H9 (cell line): ENCODE measurements at regions not wholly inside any gene's neighbourhood (a gene's known extent, or its start where the extent isn't known, plus 50 kb on each side); places are given as distances from the start of the nearest gene placed in this dataset.

Experiments
- DNase-seq: peaks from one replicate; pipeline ENCODE4 v3.0.0-alpha.2; 2017
- H2AFZ ChIP-seq: one replicate; pipeline ENCODE4 v1.6.1; 2013; ENCODE audit warnings: mild to moderate bottlenecking, low read length, control low read depth, moderate library complexity
- H2AK5ac ChIP-seq: 2 replicates; pipeline ENCODE4 v1.6.1; 2013; ENCODE audit warnings: low read length, control low read depth, mixed read lengths; ENCODE audit not compliant: insufficient read length
- H2BK120ac ChIP-seq: one replicate; pipeline ENCODE4 v1.6.1; 2013; ENCODE audit warnings: low read depth, mild to moderate bottlenecking, low read length, control low read depth, inconsistent platforms; ENCODE audit not compliant: poor library complexity, severe bottlenecking
- H2BK12ac ChIP-seq: 2 replicates; pipeline ENCODE4 v1.6.1; 2013; ENCODE audit warnings: low read length, control low read depth, mixed read lengths, low read depth; ENCODE audit not compliant: insufficient read length
- H2BK15ac ChIP-seq: 2 replicates; pipeline ENCODE4 v1.6.1; 2013; ENCODE audit warnings: low read depth, low read length, control low read depth
- H2BK20ac ChIP-seq: one replicate; pipeline ENCODE4 v1.6.1; 2013; ENCODE audit warnings: low read depth, mild to moderate bottlenecking, low read length, control low read depth, inconsistent platforms; ENCODE audit not compliant: poor library complexity, severe bottlenecking
- H2BK5ac ChIP-seq: 2 replicates; pipeline ENCODE4 v1.6.1; 2013; ENCODE audit warnings: low read length, control low read depth, mixed read lengths; ENCODE audit not compliant: insufficient read length
- H3K14ac ChIP-seq: 2 replicates; pipeline ENCODE4 v1.6.1; 2013; ENCODE audit warnings: low read length, control low read depth; ENCODE audit not compliant: insufficient read depth
- H3K18ac ChIP-seq: 2 replicates; pipeline ENCODE4 v1.6.1; 2013; ENCODE audit warnings: low read depth, mild to moderate bottlenecking, mixed read lengths, low read length, control low read depth; ENCODE audit not compliant: insufficient read length
- H3K23ac ChIP-seq: 2 replicates; pipeline ENCODE4 v1.6.1; 2013; ENCODE audit warnings: low read length, control low read depth, mixed read lengths, low read depth; ENCODE audit not compliant: insufficient read length
- H3K23me2 ChIP-seq: 2 replicates; pipeline ENCODE4 v1.6.1; 2013; ENCODE audit warnings: low read depth, mild to moderate bottlenecking, mixed read lengths, low read length, control low read depth; ENCODE audit not compliant: insufficient read length, poor library complexity, severe bottlenecking
- H3K27ac ChIP-seq: 2 replicates; pipeline ENCODE4 v1.5.1; 2013; ENCODE audit warnings: low read length, control low read depth, mixed read lengths, low read depth; ENCODE audit not compliant: insufficient read length
- H3K27me3 ChIP-seq: 2 replicates; pipeline ENCODE4 v1.6.1; 2013; ENCODE audit warnings: low read length, control low read depth, inconsistent platforms; ENCODE audit not compliant: insufficient read depth
- H3K4ac ChIP-seq: 2 replicates; pipeline ENCODE4 v1.6.1; 2013; ENCODE audit warnings: low read depth, mild to moderate bottlenecking, control low read depth, inconsistent platforms, low read length, moderate library complexity
- H3K4me1 ChIP-seq: 2 replicates; pipeline ENCODE4 v1.6.1; 2013; ENCODE audit warnings: low read length, control low read depth, inconsistent platforms; ENCODE audit not compliant: insufficient read depth
- H3K4me2 ChIP-seq: 2 replicates; pipeline ENCODE4 v1.6.1; 2013; ENCODE audit warnings: low read length, control low read depth, mixed read lengths; ENCODE audit not compliant: insufficient read length, insufficient read depth
- H3K56ac ChIP-seq: 2 replicates; pipeline ENCODE4 v1.6.1; 2013; ENCODE audit warnings: low read depth, mild to moderate bottlenecking, mixed read lengths, low read length, control low read depth; ENCODE audit not compliant: insufficient read length
- H3K79me1 ChIP-seq: 2 replicates; pipeline ENCODE4 v1.6.1; 2013; ENCODE audit warnings: low read depth, mild to moderate bottlenecking, moderate library complexity, low read length, control low read depth, inconsistent platforms; ENCODE audit not compliant: insufficient read depth, poor library complexity, severe bottlenecking
- H3K79me2 ChIP-seq: 2 replicates; pipeline ENCODE4 v1.6.1; 2013; ENCODE audit warnings: low read length, control low read depth, inconsistent platforms; ENCODE audit not compliant: insufficient read depth
- H3K9ac ChIP-seq: 2 replicates; pipeline ENCODE4 v1.6.1; 2013; ENCODE audit warnings: low read length, control low read depth, mixed read lengths; ENCODE audit not compliant: insufficient read length; ENCODE audit errors: extremely low read depth
- H3K9me3 ChIP-seq: one replicate; pipeline ENCODE4 v1.6.1; 2013; ENCODE audit warnings: low read depth, low read length, inconsistent platforms; ENCODE audit not compliant: control insufficient read depth
- H3T11ph ChIP-seq: one replicate; pipeline ENCODE4 v1.6.1; 2013; ENCODE audit warnings: mild to moderate bottlenecking, low read length, control low read depth, inconsistent platforms
- H4K20me1 ChIP-seq: one replicate; pipeline ENCODE4 v1.6.1; 2013; ENCODE audit not compliant: control insufficient read depth, insufficient read length, insufficient read depth
- H4K5ac ChIP-seq: 2 replicates; pipeline ENCODE4 v1.6.1; 2013; ENCODE audit warnings: low read depth, mild to moderate bottlenecking, mixed read lengths, low read length, control low read depth; ENCODE audit not compliant: insufficient read length
- H4K8ac ChIP-seq: replicated peaks from 2 replicates; pipeline ENCODE4 v1.6.1; 2013; ENCODE audit warnings: low read length, control low read depth, mixed read lengths, low read depth; ENCODE audit not compliant: insufficient read length
- H4K91ac ChIP-seq: 2 replicates; pipeline ENCODE4 v1.6.1; 2013; ENCODE audit warnings: low read depth, mild to moderate bottlenecking, moderate library complexity, mixed read lengths, low read length, control low read depth; ENCODE audit not compliant: insufficient read length
- H3K27ac Mint-ChIP-seq, 3 experiments: 2 replicates in 2 of 3; 3 replicates in 1 of 3; pipeline ENCODE4 v1.8.0; 2020 to 2021; ENCODE audit warnings: mixed read lengths in 3 of 3, mild to moderate bottlenecking in 1 of 3, moderate library complexity in 1 of 3
- H3K27me3 Mint-ChIP-seq: 2 replicates; pipeline ENCODE4 v1.8.0; 2021; ENCODE audit warnings: low read depth, mild to moderate bottlenecking, moderate library complexity, mixed read lengths
- H3K36me3 Mint-ChIP-seq, 3 experiments: 2 replicates in 2 of 3; 3 replicates in 1 of 3; pipeline ENCODE4 v1.8.0; 2020 to 2021; ENCODE audit warnings: low read depth in 3 of 3, mixed read lengths in 3 of 3; ENCODE audit not compliant: insufficient read depth in 1 of 3
- H3K4me1 Mint-ChIP-seq, 2 experiments: 2 replicates each; pipeline ENCODE4 v1.8.0; 2020; ENCODE audit warnings: mixed read lengths in 2 of 2
- H3K4me3 Mint-ChIP-seq, 2 experiments: 2 replicates in 1 of 2; 3 replicates in 1 of 2; pipeline ENCODE4 v1.8.0; 2020 to 2021; ENCODE audit warnings: mild to moderate bottlenecking in 2 of 2, mixed read lengths in 2 of 2, moderate library complexity in 1 of 2
- H3K9me3 Mint-ChIP-seq, 2 experiments: 2 replicates in 1 of 2; 3 replicates in 1 of 2; pipeline ENCODE4 v1.8.0; 2020; ENCODE audit warnings: mild to moderate bottlenecking in 2 of 2, mixed read lengths in 2 of 2, moderate library complexity in 1 of 2
- WGBS: extraction: QIAGEN DNeasy Blood & Tissue Kit; methylation state at CpG from one replicate; pipeline ENCODE4 v1.1.7; 2013; ENCODE audit warnings: missing lambda C conversion rate, low lambda C conversion rate, mixed read lengths; ENCODE audit not compliant: insufficient read length; ENCODE audit errors: extremely low coverage; 5-methylcytosine and 5-hydroxymethylcytosine counted together
- TF ChIP-seq, protein P1 (sequence below): fragments of 200-600 bp; sonication (generic); conservative IDR thresholded peaks from 3 replicates; pipeline ENCODE4 v1.8.0; 2021; ENCODE audit warnings: antibody characterized with exemption, mild to moderate bottlenecking

DNA sequence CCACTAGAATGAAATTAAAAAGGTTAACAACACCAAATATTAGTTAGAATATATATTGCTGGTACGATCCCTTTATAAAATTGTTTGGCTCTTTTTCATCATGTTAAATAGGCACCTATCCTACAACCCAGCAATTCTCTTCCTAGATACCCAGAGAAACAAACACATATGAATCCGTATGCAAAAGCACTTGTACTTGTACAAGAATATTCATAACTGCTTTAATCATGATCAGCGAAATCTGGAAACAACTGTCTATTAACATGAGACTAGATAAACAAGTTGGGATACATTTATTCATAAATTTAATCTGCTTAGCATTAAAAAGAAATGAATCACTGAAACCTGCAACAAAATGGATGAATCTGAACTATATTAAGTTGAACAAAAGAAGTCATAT lies 113.7 kb upstream of the MAP1B start:
- no peaks in the 10 kb centered on the region; a peak in 1 of 5 replicates for H3K9me3 Mint-ChIP-seq
- H3K4me3 Mint-ChIP-seq: no peak overlapping the region
- no peak overlapping the region for H3K27ac Mint-ChIP-seq
- H2BK15ac ChIP-seq: no peak overlapping the region
- TF ChIP-seq, protein P1, sequence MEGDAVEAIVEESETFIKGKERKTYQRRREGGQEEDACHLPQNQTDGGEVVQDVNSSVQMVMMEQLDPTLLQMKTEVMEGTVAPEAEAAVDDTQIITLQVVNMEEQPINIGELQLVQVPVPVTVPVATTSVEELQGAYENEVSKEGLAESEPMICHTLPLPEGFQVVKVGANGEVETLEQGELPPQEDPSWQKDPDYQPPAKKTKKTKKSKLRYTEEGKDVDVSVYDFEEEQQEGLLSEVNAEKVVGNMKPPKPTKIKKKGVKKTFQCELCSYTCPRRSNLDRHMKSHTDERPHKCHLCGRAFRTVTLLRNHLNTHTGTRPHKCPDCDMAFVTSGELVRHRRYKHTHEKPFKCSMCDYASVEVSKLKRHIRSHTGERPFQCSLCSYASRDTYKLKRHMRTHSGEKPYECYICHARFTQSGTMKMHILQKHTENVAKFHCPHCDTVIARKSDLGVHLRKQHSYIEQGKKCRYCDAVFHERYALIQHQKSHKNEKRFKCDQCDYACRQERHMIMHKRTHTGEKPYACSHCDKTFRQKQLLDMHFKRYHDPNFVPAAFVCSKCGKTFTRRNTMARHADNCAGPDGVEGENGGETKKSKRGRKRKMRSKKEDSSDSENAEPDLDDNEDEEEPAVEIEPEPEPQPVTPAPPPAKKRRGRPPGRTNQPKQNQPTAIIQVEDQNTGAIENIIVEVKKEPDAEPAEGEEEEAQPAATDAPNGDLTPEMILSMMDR: no peak
- H3K23ac ChIP-seq: no peak overlapping the region
- no peak overlapping the region for H2BK20ac ChIP-seq
- H3K9ac ChIP-seq: no peak overlapping the region
- H3K23me2 ChIP-seq: no peaks in the 10 kb centered on the region
- no peaks in the 10 kb centered on the region for H3K27me3 Mint-ChIP-seq
- no peak overlapping the region for H3K4ac ChIP-seq
- H4K8ac ChIP-seq: no peak overlapping the region
- H3T11ph ChIP-seq: no peak overlapping the region
- H2AFZ ChIP-seq: no peak overlapping the region
- H4K5ac ChIP-seq: no peak overlapping the region
- H2AK5ac ChIP-seq: no peak overlapping the region
- no peaks in the 10 kb centered on the region for H3K79me1 ChIP-seq
- H2BK120ac ChIP-seq: no peak overlapping the region
- no peak overlapping the region for H3K27ac ChIP-seq
- H3K14ac ChIP-seq: no peak overlapping the region
- no peak overlapping the region for H3K56ac ChIP-seq
- no peak overlapping the region for H2BK5ac ChIP-seq
- no peak overlapping the region for H4K91ac ChIP-seq
- H3K4me1 Mint-ChIP-seq: no peaks in the 10 kb centered on the region
- WGBS: no CpG with 5 or more reads among the region's 3 CpGs
- H3K9me3 ChIP-seq: no peaks in the 10 kb centered on the region
- no peak overlapping the region for H3K18ac ChIP-seq
- no peak for DNase-seq
- H2BK12ac ChIP-seq: no peak overlapping the region
- no peak overlapping the region for H3K4me2 ChIP-seq
- H3K36me3 Mint-ChIP-seq: no peaks in the 10 kb centered on the region
- H3K27me3 ChIP-seq: no peaks in the 10 kb centered on the region
- no peaks in the 10 kb centered on the region for H3K79me2 ChIP-seq
- no peaks in the 10 kb centered on the region for H4K20me1 ChIP-seq
- no peaks in the 10 kb centered on the region for H3K4me1 ChIP-seq
